GM19372 (cell line): ENCODE measurements at regions not wholly inside any gene's neighbourhood (a gene's known extent, or its start where the extent isn't known, plus 50 kb on each side); places are given as distances from the start of the nearest gene placed in this dataset.
A peak's percentile ranks its signal among the peaks of the same experiment; 100 is the strongest.

Experiments used
- ATAC-seq: cut with Tn5 transposase; IDR thresholded peaks from one replicate; pipeline ENCODE4 v1.9.1; 2021; ENCODE audit warnings: mild to moderate bottlenecking, low read depth, moderate library complexity; ENCODE audit not compliant: unreplicated experiment

GRCh38 chr3:117936159-117936558 is 1098.5 kb downstream of the IGSF11 start:
- no peak for ATAC-seq

- no peak for ATAC-seq
Measured at GRCh38 chr3:117938974-117939373, 1095.7 kb downstream of the IGSF11 start.

GRCh38 chr3:117939425-117940027 is 1095.1 kb downstream of the IGSF11 start:
- ATAC-seq = no peak

- ATAC-seq = no peak
Measured at GRCh38 chr3:117941015-117941414, 1093.6 kb downstream of the IGSF11 start.

GRCh38 chr3:117941756-117942155 is 1092.9 kb downstream of the IGSF11 start:
- ATAC-seq = no peak

- ATAC-seq = no peak
Measured at GRCh38 chr3:117954131-117954530, 1080.5 kb downstream of the IGSF11 start.

GRCh38 chr3:117955196-117955595 is 1079.5 kb downstream of the IGSF11 start:
- ATAC-seq = no peak

- no peak for ATAC-seq
Measured at GRCh38 chr3:117958027-117958426, 1076.6 kb downstream of the IGSF11 start.

- no peak for ATAC-seq
Measured at GRCh38 chr3:117962750-117963149, 1071.9 kb downstream of the IGSF11 start.

GRCh38 chr3:117963858-117964257 is 1070.8 kb downstream of the IGSF11 start:
- ATAC-seq = no peak

- no peak for ATAC-seq
Measured at GRCh38 chr3:117964814-117965213, 1069.8 kb downstream of the IGSF11 start.

- no peak for ATAC-seq
Measured at GRCh38 chr3:117977504-117978228, 1057.0 kb downstream of the IGSF11 start.

- ATAC-seq = no peak
Measured at GRCh38 chr3:117979466-117979865, 1055.2 kb downstream of the IGSF11 start.

- ATAC-seq = no peak
Measured at GRCh38 chr3:117987256-117987655, 1047.4 kb downstream of the IGSF11 start.

- ATAC-seq = no peak
Measured at GRCh38 chr3:117989982-117990381, 1044.7 kb downstream of the IGSF11 start.

- no peak for ATAC-seq
Measured at GRCh38 chr3:117990627-117991026, 1044.0 kb downstream of the IGSF11 start.

- ATAC-seq = no peak
Measured at GRCh38 chr3:117995842-117996437, 1038.7 kb downstream of the IGSF11 start.

GRCh38 chr3:117997201-117998049 is 1037.2 kb downstream of the IGSF11 start:
- peak; percentile 98 for ATAC-seq

- no peak for ATAC-seq
Measured at GRCh38 chr3:117998071-117998470, 1036.6 kb downstream of the IGSF11 start.

GRCh38 chr3:118000219-118000618 is 1034.4 kb downstream of the IGSF11 start:
- no peak for ATAC-seq

- ATAC-seq = no peak
Measured at GRCh38 chr3:118001380-118001779, 1033.3 kb downstream of the IGSF11 start.
